ENCODE measurements at regions not wholly inside any gene's neighbourhood (a gene's known extent, or its start where the extent isn't known, plus 50 kb on each side); places are given as distances from the start of the nearest gene placed in this dataset.

DNA sequence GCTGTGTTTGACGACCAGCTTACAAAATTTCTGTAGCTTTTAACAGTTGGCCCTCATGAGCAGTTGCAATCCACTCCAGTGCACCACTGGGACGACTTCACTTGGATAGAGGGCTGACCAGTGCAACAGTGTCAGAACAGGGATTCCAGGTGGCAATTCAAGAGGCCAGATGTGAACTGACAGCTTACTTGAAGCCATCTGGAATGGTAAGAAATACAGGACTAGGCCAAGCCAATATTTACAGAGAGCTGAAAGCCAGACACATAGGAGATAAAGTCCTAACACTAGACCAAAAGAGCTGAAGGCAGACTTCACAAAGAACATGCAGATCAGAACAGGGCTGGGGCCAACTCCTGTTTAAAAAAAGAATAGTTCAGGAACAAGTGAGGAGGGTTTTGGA, 93.5 kb upstream of the NFIA start:
- no peaks in the 10 kb centered on the region for H4K20me1 ChIP-seq (ENCODE audit: control insufficient read depth, extremely low read depth, insufficient read depth, low read length)
- TF ChIP-seq, protein P1, sequence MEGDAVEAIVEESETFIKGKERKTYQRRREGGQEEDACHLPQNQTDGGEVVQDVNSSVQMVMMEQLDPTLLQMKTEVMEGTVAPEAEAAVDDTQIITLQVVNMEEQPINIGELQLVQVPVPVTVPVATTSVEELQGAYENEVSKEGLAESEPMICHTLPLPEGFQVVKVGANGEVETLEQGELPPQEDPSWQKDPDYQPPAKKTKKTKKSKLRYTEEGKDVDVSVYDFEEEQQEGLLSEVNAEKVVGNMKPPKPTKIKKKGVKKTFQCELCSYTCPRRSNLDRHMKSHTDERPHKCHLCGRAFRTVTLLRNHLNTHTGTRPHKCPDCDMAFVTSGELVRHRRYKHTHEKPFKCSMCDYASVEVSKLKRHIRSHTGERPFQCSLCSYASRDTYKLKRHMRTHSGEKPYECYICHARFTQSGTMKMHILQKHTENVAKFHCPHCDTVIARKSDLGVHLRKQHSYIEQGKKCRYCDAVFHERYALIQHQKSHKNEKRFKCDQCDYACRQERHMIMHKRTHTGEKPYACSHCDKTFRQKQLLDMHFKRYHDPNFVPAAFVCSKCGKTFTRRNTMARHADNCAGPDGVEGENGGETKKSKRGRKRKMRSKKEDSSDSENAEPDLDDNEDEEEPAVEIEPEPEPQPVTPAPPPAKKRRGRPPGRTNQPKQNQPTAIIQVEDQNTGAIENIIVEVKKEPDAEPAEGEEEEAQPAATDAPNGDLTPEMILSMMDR (conservative IDR thresholded peaks at IDR 0.05 in 1 of 2, IDR thresholded peaks at IDR 0.05 in 1 of 2; ENCODE audit: low read depth in 1 of 2, low read length in 2 of 2) = no peak
- TF ChIP-seq EZH2 (IDR thresholded peaks at IDR 0.05; ENCODE audit: low read length, missing control alignments) = no peak
- H3K4me3 ChIP-seq (replicated peaks in 1 of 4; ENCODE audit: control extremely low read depth in 1 of 4, insufficient read depth in 1 of 4, low read depth in 3 of 4, low read length in 4 of 4) = no peak overlapping the region
- H3K4me1 ChIP-seq (ENCODE audit: control insufficient read depth, extremely low read depth, insufficient read depth, low read length) = peaks cover 10% of the 10 kb centered on the region
- DNase-seq (ENCODE audit: low read depth in 2 of 2) = peak in 1 of 2 donors; percentile 16
- no peaks in the 10 kb centered on the region for H3K27me3 ChIP-seq (ENCODE audit: control insufficient read depth, insufficient read depth, low read length)
- H3K9ac ChIP-seq (ENCODE audit: insufficient read depth, low read length) = no peak overlapping the region
- no peaks in the 10 kb centered on the region for H3K36me3 ChIP-seq (ENCODE audit: control insufficient read depth, insufficient read depth, low read length)
- no peak overlapping the region for H3K27ac ChIP-seq (ENCODE audit: insufficient read depth, low read length)
- no peaks in the 10 kb centered on the region for H3K79me2 ChIP-seq (ENCODE audit: control insufficient read depth, insufficient read depth, low read length)
- no peak overlapping the region for H2AFZ ChIP-seq (ENCODE audit: low read length)
- no peaks in the 10 kb centered on the region for H3K9me3 ChIP-seq (ENCODE audit: control insufficient read depth, insufficient read depth, low read depth, low read length)
- H3K4me2 ChIP-seq (ENCODE audit: extremely low read depth, insufficient read depth, low read length) = no peak overlapping the region

DNA sequence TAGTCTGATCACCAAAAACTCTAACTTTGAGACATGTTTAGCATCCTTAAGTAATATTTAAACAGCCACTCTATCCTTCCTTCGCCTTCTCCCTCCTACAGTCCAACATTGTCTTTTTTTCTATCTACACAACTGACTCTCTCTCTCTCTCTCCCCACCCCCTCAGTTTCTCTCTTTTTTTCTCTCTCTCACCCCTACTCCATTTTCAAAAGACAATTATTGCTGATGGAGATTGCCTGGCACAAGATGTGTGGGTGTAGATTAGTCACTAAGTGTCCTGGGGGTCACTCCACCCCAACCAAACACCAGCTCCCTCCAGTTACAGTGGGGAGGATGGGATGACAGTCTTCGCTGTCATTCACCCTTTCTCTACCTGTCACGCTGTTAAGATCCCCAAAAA, 94.5 kb upstream of the NFIA start:
- H4K20me1 ChIP-seq (ENCODE audit: control insufficient read depth, extremely low read depth, insufficient read depth, low read length) = no peaks in the 10 kb centered on the region
- no peaks in the 10 kb centered on the region for H3K27me3 ChIP-seq (ENCODE audit: control insufficient read depth, insufficient read depth, low read length)
- no peak for TF ChIP-seq EZH2 (IDR thresholded peaks at IDR 0.05; ENCODE audit: low read length, missing control alignments)
- TF ChIP-seq, protein P1 (conservative IDR thresholded peaks at IDR 0.05 in 1 of 2, IDR thresholded peaks at IDR 0.05 in 1 of 2; ENCODE audit: low read depth in 1 of 2, low read length in 2 of 2) = no peak
- H3K4me2 ChIP-seq (ENCODE audit: extremely low read depth, insufficient read depth, low read length) = no peak overlapping the region
- peaks cover 10% of the 10 kb centered on the region for H3K4me1 ChIP-seq (ENCODE audit: control insufficient read depth, extremely low read depth, insufficient read depth, low read length)
- H3K9ac ChIP-seq (ENCODE audit: insufficient read depth, low read length) = no peak overlapping the region
- no peak for DNase-seq (ENCODE audit: low read depth in 2 of 2)
- no peaks in the 10 kb centered on the region for H3K36me3 ChIP-seq (ENCODE audit: control insufficient read depth, insufficient read depth, low read length)
- H3K79me2 ChIP-seq (ENCODE audit: control insufficient read depth, insufficient read depth, low read length) = no peaks in the 10 kb centered on the region
- no peak overlapping the region for H2AFZ ChIP-seq (ENCODE audit: low read length)
- no peak overlapping the region for H3K27ac ChIP-seq (ENCODE audit: insufficient read depth, low read length)
- H3K9me3 ChIP-seq (ENCODE audit: control insufficient read depth, insufficient read depth, low read depth, low read length) = no peaks in the 10 kb centered on the region
- no peak overlapping the region for H3K4me3 ChIP-seq (replicated peaks in 1 of 4; ENCODE audit: control extremely low read depth in 1 of 4, insufficient read depth in 1 of 4, low read depth in 3 of 4, low read length in 4 of 4)

DNA sequence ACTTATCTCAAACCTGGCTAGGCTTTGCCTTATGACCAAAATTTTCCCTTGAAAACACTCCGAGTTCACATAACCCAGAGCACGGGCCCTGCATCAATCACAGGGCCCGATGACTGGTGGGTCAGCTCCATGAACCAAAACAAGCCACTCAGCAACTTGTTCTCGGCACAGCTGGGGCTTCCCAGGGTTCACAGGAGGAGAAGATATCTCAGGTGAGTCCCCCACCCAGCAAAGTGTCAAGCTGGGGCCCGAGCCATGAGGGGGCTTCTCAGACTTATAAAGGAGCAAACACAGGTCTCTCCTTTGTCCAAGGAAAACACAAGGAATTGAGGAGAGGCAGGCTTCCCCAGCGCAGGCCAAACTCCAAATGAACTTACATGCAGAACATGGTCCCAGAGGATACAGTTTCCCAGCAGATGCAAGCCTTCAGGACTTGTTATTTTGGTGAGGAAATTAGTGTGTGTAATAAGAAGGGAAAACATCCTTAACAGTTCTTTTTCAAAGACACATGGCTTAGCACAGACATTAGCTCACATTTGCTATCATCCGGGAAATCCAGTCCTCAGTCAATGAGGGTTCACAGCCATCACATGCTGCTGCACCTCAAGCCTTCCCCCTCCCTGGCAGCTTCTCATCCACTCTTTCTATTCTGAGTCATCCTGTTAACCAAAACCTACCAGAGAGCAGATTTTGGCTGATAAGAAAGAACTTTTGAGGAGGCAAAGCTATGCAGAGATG, 98.1 kb upstream of the NFIA start:
- Histone ChIP-seq H2AFZ (ENCODE audit: low read length) (no peak overlapping the region), H3K4me1 (ENCODE audit: control insufficient read depth, extremely low read depth, insufficient read depth, low read length) (peaks cover 2% of the 10 kb centered on the region), H3K9ac (ENCODE audit: insufficient read depth, low read length) (no peak overlapping the region), H3K4me3 (replicated peaks in 1 of 4; ENCODE audit: control extremely low read depth in 1 of 4, insufficient read depth in 1 of 4, low read depth in 3 of 4, low read length in 4 of 4) (no peak overlapping the region), H3K27me3 (ENCODE audit: control insufficient read depth, insufficient read depth, low read length) (no peaks in the 10 kb centered on the region), H3K27ac (ENCODE audit: insufficient read depth, low read length) (no peak overlapping the region), H3K4me2 (ENCODE audit: extremely low read depth, insufficient read depth, low read length) (no peak overlapping the region), H3K36me3 (ENCODE audit: control insufficient read depth, insufficient read depth, low read length) (no peaks in the 10 kb centered on the region), H3K9me3 (ENCODE audit: control insufficient read depth, insufficient read depth, low read depth, low read length) (no peaks in the 10 kb centered on the region), H4K20me1 (ENCODE audit: control insufficient read depth, extremely low read depth, insufficient read depth, low read length) (no peaks in the 10 kb centered on the region), H3K79me2 (ENCODE audit: control insufficient read depth, insufficient read depth, low read length) (no peaks in the 10 kb centered on the region)
- peak; percentile 58 to 61 for DNase-seq (ENCODE audit: low read depth in 2 of 2)
- TF ChIP-seq, protein P1 (conservative IDR thresholded peaks at IDR 0.05 in 1 of 2, IDR thresholded peaks at IDR 0.05 in 1 of 2; ENCODE audit: low read depth in 1 of 2, low read length in 2 of 2) = no peak

Data from fibroblast of lung (primary cell).